ENCODE measurements at regions not wholly inside any gene's neighbourhood (a gene's known extent, or its start where the extent isn't known, plus 50 kb on each side); places are given as distances from the start of the nearest gene placed in this dataset.

GRCh38 chr4:175436196-175436595, 375.9 kb downstream of the GPM6A start:
- no peak for TF ChIP-seq SIN3A (IDR thresholded peaks at IDR 0.05; ENCODE audit: low read depth)
- TF ChIP-seq CTCF (IDR thresholded peaks at IDR 0.05 in 2 of 3, conservative IDR thresholded peaks at IDR 0.05 in 1 of 3; ENCODE audit: borderline replicate concordance in 1 of 3, insufficient read depth in 1 of 3, low read depth in 2 of 3, low read length in 2 of 3): no peak
- TF ChIP-seq EGR1 (IDR thresholded peaks at IDR 0.05; ENCODE audit: low read depth): no peak
- no peak for TF ChIP-seq RAD21 (IDR thresholded peaks at IDR 0.05; ENCODE audit: low read depth)
